ENCODE measurements at regions not wholly inside any gene's neighbourhood (a gene's known extent, or its start where the extent isn't known, plus 50 kb on each side); places are given as distances from the start of the nearest gene placed in this dataset.

DNA sequence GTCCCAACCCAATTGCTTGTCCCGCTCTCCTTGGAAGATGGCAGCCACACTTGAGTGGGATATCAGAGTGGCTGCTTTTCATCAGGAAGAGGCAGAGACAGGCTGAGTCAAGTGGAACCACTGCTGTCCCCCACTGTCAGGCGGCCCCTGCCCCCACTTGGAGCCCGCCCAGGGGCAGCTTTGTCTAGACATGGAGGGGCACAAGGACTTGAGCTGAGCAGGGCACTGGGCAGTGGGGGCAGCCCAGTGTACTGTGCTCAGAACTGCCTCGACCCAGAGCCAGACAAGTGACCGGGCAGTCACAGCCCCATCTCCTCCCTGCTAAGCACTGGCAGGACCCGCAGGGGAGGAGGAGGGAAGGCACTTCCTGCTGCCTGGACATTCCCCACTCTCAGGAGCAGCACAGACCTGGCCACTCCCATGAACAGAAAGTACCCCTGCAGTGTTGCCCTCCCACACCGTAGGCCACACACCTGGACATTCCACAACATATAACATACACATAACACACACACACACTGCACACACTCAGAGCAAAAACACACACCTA is 91.0 kb downstream of the MRPL36 start:
- Histone ChIP-seq H3K36me3 (ENCODE audit: control insufficient read depth in 1 of 2, insufficient read depth in 2 of 2, low read length in 2 of 2) (no peaks in the 10 kb centered on the region), H3K9me3 (ENCODE audit: control insufficient read depth in 1 of 2, low read length in 2 of 2) (no peaks in the 10 kb centered on the region), H3K27ac (ENCODE audit: low read depth, low read length) (no peak overlapping the region), H3K4me1 (ENCODE audit: control insufficient read depth in 1 of 2, insufficient read depth in 2 of 2, low read length in 2 of 2) (no peaks in the 10 kb centered on the region), H3K9ac (ENCODE audit: low read depth in 1 of 2, low read length in 2 of 2) (no peak overlapping the region), H3K4me3 (ENCODE audit: low read depth in 1 of 2, low read length in 2 of 2) (no peak overlapping the region), H3K27me3 (ENCODE audit: control insufficient read depth in 1 of 2, insufficient read depth in 2 of 2, low read length in 2 of 2) (peaks cover 6 to 7% of the 10 kb centered on the region in 2 donors)

GRCh38 chr5:1707467-1707866 is 92.2 kb downstream of the MRPL36 start:
- Histone ChIP-seq H3K27me3 (ENCODE audit: control insufficient read depth in 1 of 2, insufficient read depth in 2 of 2, low read length in 2 of 2) (peaks cover 6 to 7% of the 10 kb centered on the region in 2 donors), H3K4me1 (ENCODE audit: control insufficient read depth in 1 of 2, insufficient read depth in 2 of 2, low read length in 2 of 2) (no peaks in the 10 kb centered on the region), H3K4me3 (ENCODE audit: low read depth in 1 of 2, low read length in 2 of 2) (no peak overlapping the region), H3K36me3 (ENCODE audit: control insufficient read depth in 1 of 2, insufficient read depth in 2 of 2, low read length in 2 of 2) (no peaks in the 10 kb centered on the region), H3K9me3 (ENCODE audit: control insufficient read depth in 1 of 2, low read length in 2 of 2) (no peaks in the 10 kb centered on the region), H3K27ac (ENCODE audit: low read depth, low read length) (no peak overlapping the region), H3K9ac (ENCODE audit: low read depth in 1 of 2, low read length in 2 of 2) (no peak overlapping the region)

- Histone ChIP-seq H3K9ac (ENCODE audit: low read depth in 1 of 2, low read length in 2 of 2) (no peak overlapping the region), H3K36me3 (ENCODE audit: control insufficient read depth in 1 of 2, insufficient read depth in 2 of 2, low read length in 2 of 2) (no peaks in the 10 kb centered on the region), H3K4me3 (ENCODE audit: low read depth in 1 of 2, low read length in 2 of 2) (no peak overlapping the region), H3K9me3 (ENCODE audit: control insufficient read depth in 1 of 2, low read length in 2 of 2) (no peaks in the 10 kb centered on the region), H3K27me3 (ENCODE audit: control insufficient read depth in 1 of 2, insufficient read depth in 2 of 2, low read length in 2 of 2) (peaks cover 6 to 7% of the 10 kb centered on the region in 2 donors), H3K27ac (ENCODE audit: low read depth, low read length) (no peak overlapping the region), H3K4me1 (ENCODE audit: control insufficient read depth in 1 of 2, insufficient read depth in 2 of 2, low read length in 2 of 2) (no peaks in the 10 kb centered on the region)
Measured at GRCh38 chr5:1706428-1706827, 93.2 kb downstream of the MRPL36 start.

- no peak overlapping the region for H3K9ac ChIP-seq (ENCODE audit: low read depth in 1 of 2, low read length in 2 of 2)
- H3K27ac ChIP-seq (ENCODE audit: low read depth, low read length): no peak overlapping the region
- H3K36me3 ChIP-seq (ENCODE audit: control insufficient read depth in 1 of 2, insufficient read depth in 2 of 2, low read length in 2 of 2): no peaks in the 10 kb centered on the region
- no peaks in the 10 kb centered on the region for H3K9me3 ChIP-seq (ENCODE audit: control insufficient read depth in 1 of 2, low read length in 2 of 2)
- H3K4me3 ChIP-seq (ENCODE audit: low read depth in 1 of 2, low read length in 2 of 2): no peak overlapping the region
- no peaks in the 10 kb centered on the region for H3K4me1 ChIP-seq (ENCODE audit: control insufficient read depth in 1 of 2, insufficient read depth in 2 of 2, low read length in 2 of 2)
- peaks cover 6 to 7% of the 10 kb centered on the region in 2 donors for H3K27me3 ChIP-seq (ENCODE audit: control insufficient read depth in 1 of 2, insufficient read depth in 2 of 2, low read length in 2 of 2)
Measured at GRCh38 chr5:1706021-1706420, 93.6 kb downstream of the MRPL36 start.

DNA sequence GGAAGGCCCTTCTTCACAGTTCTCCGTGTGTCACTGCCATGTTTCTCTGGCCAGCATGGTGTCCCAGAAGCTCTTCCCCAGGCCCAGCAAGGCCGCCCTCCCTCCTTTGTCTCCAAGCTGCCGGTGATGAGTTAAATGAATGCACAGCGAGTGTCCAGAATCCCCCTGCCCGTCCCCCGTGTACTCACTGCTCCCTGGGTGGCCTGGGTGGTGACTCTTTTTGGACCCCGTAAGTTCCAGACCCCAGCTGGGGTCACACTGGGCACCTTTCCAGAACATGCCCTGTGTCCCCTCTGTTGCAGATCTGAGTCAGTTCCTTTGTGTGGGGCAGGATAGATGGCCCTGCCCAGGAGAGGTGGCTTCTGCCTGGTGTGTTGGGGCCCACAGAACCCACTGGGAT is 95.0 kb downstream of the MRPL36 start:
- Histone ChIP-seq H3K9me3 (ENCODE audit: control insufficient read depth in 1 of 2, low read length in 2 of 2) (no peaks in the 10 kb centered on the region), H3K27ac (ENCODE audit: low read depth, low read length) (no peak overlapping the region), H3K4me1 (ENCODE audit: control insufficient read depth in 1 of 2, insufficient read depth in 2 of 2, low read length in 2 of 2) (no peaks in the 10 kb centered on the region), H3K36me3 (ENCODE audit: control insufficient read depth in 1 of 2, insufficient read depth in 2 of 2, low read length in 2 of 2) (no peaks in the 10 kb centered on the region), H3K27me3 (ENCODE audit: control insufficient read depth in 1 of 2, insufficient read depth in 2 of 2, low read length in 2 of 2) (peaks cover 6 to 7% of the 10 kb centered on the region in 2 donors), H3K9ac (ENCODE audit: low read depth in 1 of 2, low read length in 2 of 2) (no peak overlapping the region), H3K4me3 (ENCODE audit: low read depth in 1 of 2, low read length in 2 of 2) (no peak overlapping the region)

- Histone ChIP-seq H3K4me1 (ENCODE audit: control insufficient read depth in 1 of 2, insufficient read depth in 2 of 2, low read length in 2 of 2) (no peaks in the 10 kb centered on the region), H3K9me3 (ENCODE audit: control insufficient read depth in 1 of 2, low read length in 2 of 2) (no peaks in the 10 kb centered on the region), H3K4me3 (ENCODE audit: low read depth in 1 of 2, low read length in 2 of 2) (no peak overlapping the region), H3K9ac (ENCODE audit: low read depth in 1 of 2, low read length in 2 of 2) (no peak overlapping the region), H3K27ac (ENCODE audit: low read depth, low read length) (no peak overlapping the region), H3K36me3 (ENCODE audit: control insufficient read depth in 1 of 2, insufficient read depth in 2 of 2, low read length in 2 of 2) (no peaks in the 10 kb centered on the region), H3K27me3 (ENCODE audit: control insufficient read depth in 1 of 2, insufficient read depth in 2 of 2, low read length in 2 of 2) (peaks cover 4 to 6% of the 10 kb centered on the region in 2 donors)
Measured at GRCh38 chr5:1704266-1704665, 95.4 kb downstream of the MRPL36 start.

DNA sequence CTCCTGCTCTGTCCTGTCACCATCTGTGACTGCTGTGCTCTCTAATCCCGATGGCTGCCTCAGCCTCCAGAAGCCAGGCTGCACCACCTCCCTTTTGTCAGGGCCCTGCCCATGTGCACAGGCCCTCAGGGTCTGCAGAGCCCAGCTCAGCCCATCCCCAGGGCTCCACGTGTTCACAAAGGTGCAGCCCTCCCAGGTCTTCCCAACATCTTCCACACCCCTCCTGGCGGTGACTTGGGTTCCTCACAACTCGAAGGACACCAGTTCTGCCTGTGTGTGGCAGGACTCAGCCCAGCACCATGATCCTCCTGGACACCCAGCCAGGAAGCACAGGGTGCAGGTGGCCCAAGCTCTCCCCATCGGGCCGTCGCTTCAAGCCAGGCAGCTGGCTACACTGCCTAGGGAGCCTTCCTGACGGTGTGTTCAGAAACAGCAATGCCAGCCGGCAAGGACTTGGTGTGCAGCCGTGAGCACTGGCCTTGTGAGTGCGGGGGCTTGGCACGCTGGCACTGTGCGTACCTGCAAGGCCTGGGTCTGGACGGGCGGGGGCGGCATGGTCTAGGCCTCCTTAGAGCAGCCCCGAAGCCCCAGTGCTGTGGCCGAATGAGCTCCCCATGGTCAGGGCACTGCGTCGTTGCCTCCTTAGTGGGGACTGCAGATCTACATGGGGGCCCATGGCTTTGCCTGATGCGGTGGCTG is 96.1 kb downstream of the MRPL36 start:
- H3K27me3 ChIP-seq (ENCODE audit: control insufficient read depth in 1 of 2, insufficient read depth in 2 of 2, low read length in 2 of 2): peaks cover 3 to 6% of the 10 kb centered on the region in 2 donors
- H3K27ac ChIP-seq (ENCODE audit: low read depth, low read length): no peak overlapping the region
- no peak overlapping the region for H3K4me3 ChIP-seq (ENCODE audit: low read depth in 1 of 2, low read length in 2 of 2)
- no peaks in the 10 kb centered on the region for H3K9me3 ChIP-seq (ENCODE audit: control insufficient read depth in 1 of 2, low read length in 2 of 2)
- H3K36me3 ChIP-seq (ENCODE audit: control insufficient read depth in 1 of 2, insufficient read depth in 2 of 2, low read length in 2 of 2): no peaks in the 10 kb centered on the region
- no peaks in the 10 kb centered on the region for H3K4me1 ChIP-seq (ENCODE audit: control insufficient read depth in 1 of 2, insufficient read depth in 2 of 2, low read length in 2 of 2)
- H3K9ac ChIP-seq (ENCODE audit: low read depth in 1 of 2, low read length in 2 of 2): no peak overlapping the region

- no peaks in the 10 kb centered on the region for H3K9me3 ChIP-seq (ENCODE audit: control insufficient read depth in 1 of 2, low read length in 2 of 2)
- H3K27ac ChIP-seq (ENCODE audit: low read depth, low read length): no peak overlapping the region
- H3K36me3 ChIP-seq (ENCODE audit: control insufficient read depth in 1 of 2, insufficient read depth in 2 of 2, low read length in 2 of 2): no peaks in the 10 kb centered on the region
- H3K27me3 ChIP-seq (ENCODE audit: control insufficient read depth in 1 of 2, insufficient read depth in 2 of 2, low read length in 2 of 2): no peaks in the 10 kb centered on the region
- H3K9ac ChIP-seq (ENCODE audit: low read depth in 1 of 2, low read length in 2 of 2): no peak overlapping the region
- H3K4me1 ChIP-seq (ENCODE audit: control insufficient read depth in 1 of 2, insufficient read depth in 2 of 2, low read length in 2 of 2): no peaks in the 10 kb centered on the region
- no peak overlapping the region for H3K4me3 ChIP-seq (ENCODE audit: low read depth in 1 of 2, low read length in 2 of 2)
Measured at GRCh38 chr5:1702318-1702717, 97.3 kb downstream of the MRPL36 start.

DNA sequence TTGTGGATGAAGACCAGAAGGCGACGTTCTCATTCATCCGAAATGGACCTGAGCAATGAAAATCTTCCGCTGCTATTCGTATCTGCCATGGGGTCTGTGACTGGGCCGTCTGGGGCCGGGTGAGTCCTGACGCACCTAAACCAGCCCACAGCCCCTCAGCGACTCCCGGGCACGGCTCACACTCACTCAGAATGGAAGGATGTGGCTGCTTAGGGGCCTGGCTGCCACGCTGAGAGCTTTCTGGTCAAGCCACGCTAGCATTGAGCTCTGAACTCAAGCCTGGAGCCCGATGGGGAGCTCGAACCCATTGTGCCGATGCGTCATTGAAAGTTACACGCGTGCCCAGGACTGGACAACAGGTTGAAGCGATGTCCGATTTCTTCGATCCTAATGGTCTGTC is 97.8 kb downstream of the MRPL36 start:
- Histone ChIP-seq H3K4me3 (ENCODE audit: low read depth in 1 of 2, low read length in 2 of 2) (no peak overlapping the region), H3K9ac (ENCODE audit: low read depth in 1 of 2, low read length in 2 of 2) (no peak overlapping the region), H3K27me3 (ENCODE audit: control insufficient read depth in 1 of 2, insufficient read depth in 2 of 2, low read length in 2 of 2) (no peaks in the 10 kb centered on the region), H3K9me3 (ENCODE audit: control insufficient read depth in 1 of 2, low read length in 2 of 2) (no peaks in the 10 kb centered on the region), H3K36me3 (ENCODE audit: control insufficient read depth in 1 of 2, insufficient read depth in 2 of 2, low read length in 2 of 2) (no peaks in the 10 kb centered on the region), H3K4me1 (ENCODE audit: control insufficient read depth in 1 of 2, insufficient read depth in 2 of 2, low read length in 2 of 2) (no peaks in the 10 kb centered on the region), H3K27ac (ENCODE audit: low read depth, low read length) (no peak overlapping the region)

DNA sequence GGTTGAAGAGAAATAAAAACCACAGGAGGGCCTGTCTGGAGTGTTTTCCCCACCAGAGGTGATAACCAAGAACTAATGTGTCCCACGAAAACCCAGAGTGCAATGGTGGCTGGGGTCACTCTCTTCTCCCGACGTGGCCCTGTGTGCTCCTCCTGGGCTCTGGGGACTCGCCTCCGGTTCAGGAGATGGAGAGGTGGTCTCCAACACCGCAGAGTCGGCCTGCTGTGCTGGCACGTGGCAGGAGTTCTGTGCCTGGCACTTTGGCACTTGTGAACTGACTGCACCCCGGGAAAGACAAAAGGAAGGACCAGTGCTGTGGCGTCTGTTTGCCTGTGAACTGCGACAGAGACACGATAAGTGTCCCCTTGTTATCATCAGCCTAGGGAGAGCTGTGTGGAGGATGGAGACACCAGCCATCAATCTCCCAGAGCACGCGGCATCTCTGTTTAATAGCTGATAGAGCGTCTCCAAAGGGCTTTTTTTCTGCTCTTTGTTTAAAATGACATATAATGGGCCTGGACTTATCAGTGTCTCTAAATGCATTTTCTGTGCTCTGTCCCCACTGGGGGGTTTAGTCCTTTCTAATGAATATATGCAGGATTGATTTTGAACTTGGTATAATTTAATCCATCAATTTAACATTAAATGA is 98.3 kb downstream of the MRPL36 start:
- Histone ChIP-seq H3K27me3 (ENCODE audit: control insufficient read depth in 1 of 2, insufficient read depth in 2 of 2, low read length in 2 of 2) (no peaks in the 10 kb centered on the region), H3K4me3 (ENCODE audit: low read depth in 1 of 2, low read length in 2 of 2) (no peak overlapping the region)

More for the DNA sequence above, 98.3 kb downstream of the MRPL36 start:
- no peaks in the 10 kb centered on the region for H3K9me3 ChIP-seq (ENCODE audit: control insufficient read depth in 1 of 2, low read length in 2 of 2)
- no peaks in the 10 kb centered on the region for H3K36me3 ChIP-seq (ENCODE audit: control insufficient read depth in 1 of 2, insufficient read depth in 2 of 2, low read length in 2 of 2)
- no peaks in the 10 kb centered on the region for H3K4me1 ChIP-seq (ENCODE audit: control insufficient read depth in 1 of 2, insufficient read depth in 2 of 2, low read length in 2 of 2)
- no peak overlapping the region for H3K9ac ChIP-seq (ENCODE audit: low read depth in 1 of 2, low read length in 2 of 2)
- no peak overlapping the region for H3K27ac ChIP-seq (ENCODE audit: low read depth, low read length)
